ENCODE measurements at regions not wholly inside any gene's neighbourhood (a gene's known extent, or its start where the extent isn't known, plus 50 kb on each side); places are given as distances from the start of the nearest gene placed in this dataset.

DNA sequence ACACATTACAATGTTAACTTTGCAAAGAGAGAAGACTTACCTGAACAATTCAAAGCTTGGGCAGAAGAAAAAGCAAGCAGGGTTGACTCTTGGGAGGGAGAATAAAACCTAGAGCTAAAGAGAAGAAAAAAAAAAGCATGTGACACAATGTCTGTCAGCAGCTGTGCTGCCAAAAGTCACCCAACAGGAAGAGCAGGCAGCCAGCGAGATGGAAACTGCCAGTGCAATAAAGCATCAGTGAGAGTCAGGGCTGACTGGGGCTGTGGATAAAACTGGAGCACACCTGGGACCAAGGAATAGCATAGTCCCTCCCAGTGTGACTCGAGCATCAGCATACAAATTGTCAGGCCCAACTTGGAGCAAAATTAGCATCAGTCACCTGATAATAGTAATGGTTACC, 65.0 kb upstream of the SLC22A15 start:
- H3K27ac ChIP-seq, result peak overlapping the region; percentile 62
- TF ChIP-seq, protein P1, sequence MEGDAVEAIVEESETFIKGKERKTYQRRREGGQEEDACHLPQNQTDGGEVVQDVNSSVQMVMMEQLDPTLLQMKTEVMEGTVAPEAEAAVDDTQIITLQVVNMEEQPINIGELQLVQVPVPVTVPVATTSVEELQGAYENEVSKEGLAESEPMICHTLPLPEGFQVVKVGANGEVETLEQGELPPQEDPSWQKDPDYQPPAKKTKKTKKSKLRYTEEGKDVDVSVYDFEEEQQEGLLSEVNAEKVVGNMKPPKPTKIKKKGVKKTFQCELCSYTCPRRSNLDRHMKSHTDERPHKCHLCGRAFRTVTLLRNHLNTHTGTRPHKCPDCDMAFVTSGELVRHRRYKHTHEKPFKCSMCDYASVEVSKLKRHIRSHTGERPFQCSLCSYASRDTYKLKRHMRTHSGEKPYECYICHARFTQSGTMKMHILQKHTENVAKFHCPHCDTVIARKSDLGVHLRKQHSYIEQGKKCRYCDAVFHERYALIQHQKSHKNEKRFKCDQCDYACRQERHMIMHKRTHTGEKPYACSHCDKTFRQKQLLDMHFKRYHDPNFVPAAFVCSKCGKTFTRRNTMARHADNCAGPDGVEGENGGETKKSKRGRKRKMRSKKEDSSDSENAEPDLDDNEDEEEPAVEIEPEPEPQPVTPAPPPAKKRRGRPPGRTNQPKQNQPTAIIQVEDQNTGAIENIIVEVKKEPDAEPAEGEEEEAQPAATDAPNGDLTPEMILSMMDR (conservative IDR thresholded peaks at IDR 0.05), result no peak

DNA sequence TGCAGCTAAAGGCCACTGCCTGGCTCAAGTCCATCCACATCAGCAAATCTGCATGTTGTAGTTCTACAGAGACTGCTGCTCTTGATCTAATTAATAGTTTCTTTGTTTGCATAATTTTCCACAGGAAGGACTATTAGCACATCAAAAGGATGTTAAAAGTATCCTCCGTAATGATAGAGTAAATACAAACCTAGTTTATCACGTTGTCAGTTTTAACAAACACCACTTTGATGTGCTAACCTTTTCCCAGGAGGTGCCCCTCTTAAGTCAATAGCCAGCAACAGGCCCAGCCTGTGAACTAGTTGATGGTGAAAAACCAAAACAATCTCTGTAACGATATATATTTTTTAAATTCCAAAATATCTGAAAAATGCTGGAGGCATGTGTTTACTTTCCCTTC, 64.2 kb upstream of the SLC22A15 start:
- H3K27ac ChIP-seq, result peak overlapping the region; percentile 62
- TF ChIP-seq, protein P1 (conservative IDR thresholded peaks at IDR 0.05), result no peak

DNA sequence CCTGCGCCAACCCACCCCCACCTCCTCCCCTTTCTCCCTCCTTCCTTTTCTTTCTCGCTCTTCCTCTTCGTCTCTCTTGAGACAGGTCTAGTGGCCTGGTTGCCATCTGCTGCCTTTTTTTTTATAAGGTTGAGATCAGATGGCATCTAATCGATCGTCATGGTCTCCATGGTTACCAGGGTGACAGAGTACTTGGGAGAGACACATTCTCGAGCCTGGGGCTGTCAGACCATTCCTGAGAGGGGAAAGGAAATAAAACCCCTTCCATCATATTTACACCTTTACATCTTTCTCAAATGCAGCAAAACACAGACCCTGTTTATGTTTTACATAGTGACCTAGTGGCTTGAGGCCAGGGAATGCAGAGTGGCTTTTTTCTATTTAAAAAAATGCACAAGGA, 53.5 kb upstream of the SLC22A15 start:
- TF ChIP-seq, protein P1 (conservative IDR thresholded peaks at IDR 0.05), result no peak
- no peak overlapping the region for H3K27ac ChIP-seq

DNA sequence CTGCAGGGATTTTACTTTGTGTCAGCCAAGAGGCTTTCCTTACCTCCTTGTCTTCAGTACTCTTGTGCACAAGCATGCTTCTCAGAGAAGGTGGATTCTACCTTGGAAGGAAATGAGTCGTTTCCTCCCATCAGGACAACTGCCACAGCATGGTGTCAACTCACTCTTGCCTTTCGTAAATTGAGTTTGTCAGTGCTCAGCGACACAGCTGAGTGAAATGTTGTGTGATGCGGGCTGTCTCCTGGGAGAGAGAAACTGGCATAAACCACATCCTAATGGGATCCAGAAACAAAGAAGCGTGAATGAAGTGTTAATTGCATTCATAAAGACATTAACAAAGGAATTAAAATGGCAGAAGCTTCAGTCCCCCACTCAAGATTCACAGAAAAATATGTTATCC, 51.5 kb upstream of the SLC22A15 start:
- TF ChIP-seq, protein P1 (conservative IDR thresholded peaks at IDR 0.05), result no peak
- no peak overlapping the region for H3K27ac ChIP-seq

DNA sequence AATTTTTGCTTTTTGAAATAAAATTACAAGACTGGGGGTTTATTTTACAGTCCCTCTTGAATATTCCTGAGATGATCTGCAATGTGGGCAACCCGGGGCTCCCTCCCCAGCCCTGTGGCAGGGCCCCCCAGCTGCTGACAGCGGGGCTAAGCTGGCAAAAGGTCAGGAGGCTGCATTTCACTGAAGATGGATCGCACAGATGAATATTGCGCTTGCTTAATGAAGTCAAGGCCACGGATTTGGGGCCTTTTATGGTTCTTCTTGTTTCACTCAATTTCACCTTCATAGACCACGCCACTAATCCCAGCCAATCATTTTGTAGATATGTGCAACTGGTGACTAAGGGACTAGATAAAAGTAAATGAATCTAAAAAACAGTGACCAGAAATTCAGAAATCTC, 50.8 kb upstream of the SLC22A15 start:
- TF ChIP-seq, protein P1 (conservative IDR thresholded peaks at IDR 0.05), result no peak
- H3K27ac ChIP-seq, result no peak overlapping the region
